ENCODE measurements at regions not wholly inside any gene's neighbourhood (a gene's known extent, or its start where the extent isn't known, plus 50 kb on each side); places are given as distances from the start of the nearest gene placed in this dataset.
A peak's percentile ranks its signal among the peaks of the same experiment; 100 is the strongest.
"Not testable (repeated sequence)": the region's sequence is repeated elsewhere in the genome, so short reads cannot be mapped to it uniquely, and the experiment has no call there.

DNA sequence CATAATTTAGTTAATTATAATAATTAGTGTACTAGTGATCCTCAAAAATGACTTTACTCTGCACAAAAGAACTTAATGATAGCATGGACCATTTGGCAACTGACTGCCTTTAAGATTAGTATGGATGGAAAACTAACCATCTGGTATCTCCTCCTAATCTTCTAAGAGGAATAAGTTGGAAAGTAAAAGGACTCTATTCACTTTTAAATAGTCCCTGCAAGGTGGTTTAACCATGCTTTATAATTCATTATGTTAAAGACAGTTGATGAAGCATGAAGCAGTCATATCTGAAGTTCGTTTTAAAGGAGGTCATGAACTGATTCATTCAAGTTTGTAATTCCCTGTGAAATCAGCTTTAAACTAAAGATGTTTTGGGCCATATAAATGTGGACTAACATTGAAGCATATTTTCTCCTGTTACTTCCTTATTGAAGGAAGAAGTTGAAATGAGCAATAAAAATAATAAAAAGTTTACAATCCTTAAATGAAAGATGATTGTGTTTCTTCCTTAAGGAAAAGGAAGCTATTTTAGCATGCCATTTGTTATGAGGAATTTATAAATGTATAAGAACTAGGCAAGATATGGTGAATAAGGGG is 446.0 kb downstream of the XIRP2 start:
- DNase-seq: peak; percentile 25

DNA sequence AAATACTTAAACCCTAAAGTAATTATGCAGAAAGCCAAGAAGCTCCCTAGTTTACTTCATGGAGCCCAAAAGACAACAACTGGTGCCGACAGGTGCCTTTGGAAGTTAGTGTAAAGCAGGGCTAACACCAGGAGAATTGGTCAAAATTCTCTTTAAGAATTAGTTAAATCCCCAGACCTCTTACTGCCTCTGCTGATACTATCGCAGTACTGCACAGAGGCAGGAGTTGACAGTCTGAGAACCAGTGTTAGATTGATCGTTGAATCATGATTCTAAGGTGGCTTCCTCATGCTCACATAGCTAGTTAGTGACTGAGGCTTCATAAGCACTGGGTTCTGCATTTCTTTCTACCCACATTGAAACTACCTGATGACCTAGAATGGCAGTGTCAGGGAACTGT is 445.0 kb downstream of the XIRP2 start:
- no peak for DNase-seq

DNA sequence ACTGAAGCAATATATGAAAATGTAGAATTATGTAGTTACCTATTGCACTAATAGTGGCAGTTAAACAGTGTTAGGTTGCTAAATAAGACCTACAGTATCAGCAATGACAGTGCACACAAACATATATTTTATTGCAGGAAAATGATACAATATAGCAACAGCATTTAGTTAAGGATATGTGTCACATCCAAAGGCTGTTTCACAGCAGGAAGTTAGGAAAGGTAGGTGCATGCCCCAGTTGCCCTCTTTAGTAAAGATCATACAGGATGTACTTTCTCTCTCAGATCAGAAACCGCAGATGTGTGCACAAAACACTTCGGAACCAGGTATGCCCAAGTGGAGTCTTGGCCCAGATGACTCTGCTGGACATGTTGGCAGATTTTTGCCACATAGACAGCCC is 444.1 kb downstream of the XIRP2 start:
- DNase-seq: no peak

DNA sequence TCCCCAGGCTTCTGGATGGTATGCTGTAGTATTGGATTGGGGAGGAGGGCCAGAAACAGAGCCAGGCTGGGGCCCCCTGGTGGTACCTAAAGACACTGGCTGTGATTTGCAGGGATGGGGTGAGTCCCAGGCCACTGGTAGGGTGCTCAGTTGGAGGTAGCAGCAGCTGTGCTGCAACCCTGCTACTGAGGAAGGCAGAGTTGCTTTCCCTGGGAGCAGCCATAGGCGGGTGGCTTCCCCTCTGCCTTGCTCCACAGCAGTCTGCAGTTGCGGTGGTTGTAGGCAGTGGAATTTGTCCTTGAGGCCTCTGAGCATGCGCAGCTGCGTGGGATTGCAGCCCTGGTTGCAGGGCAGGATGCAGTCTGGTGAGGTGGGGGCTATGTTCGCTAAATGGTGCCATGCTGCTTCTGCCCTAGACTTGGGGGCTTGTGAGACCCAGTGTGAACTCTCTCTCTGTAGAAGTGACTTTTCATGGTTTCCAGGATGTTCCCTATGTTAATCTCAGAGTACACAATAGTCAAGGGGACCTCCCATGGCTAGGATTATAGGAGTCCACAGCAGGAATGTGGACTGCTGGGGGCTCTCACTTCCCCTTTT is 443.5 kb downstream of the XIRP2 start:
- no peak for DNase-seq

DNA sequence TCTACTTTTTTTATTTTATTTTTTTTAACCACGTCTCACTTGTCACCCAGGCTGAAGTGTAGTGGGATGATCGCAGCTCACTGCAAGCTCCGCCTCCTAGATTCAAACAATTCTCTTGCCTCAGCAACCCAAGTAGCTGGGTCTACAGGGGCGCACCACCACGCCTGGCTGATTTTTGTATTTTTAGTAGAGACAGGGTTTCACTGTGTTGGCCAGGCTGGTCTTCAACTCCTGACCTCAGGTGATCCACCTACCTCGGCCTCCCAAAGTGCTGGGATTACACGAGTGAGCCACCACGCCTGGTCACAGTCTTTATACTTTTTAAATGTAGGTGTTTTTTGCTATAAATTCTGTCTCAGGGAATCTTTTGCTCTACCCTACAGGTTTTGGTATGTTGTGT is 440.5 kb downstream of the XIRP2 start:
- DNase-seq: not testable (repeated sequence)

DNA sequence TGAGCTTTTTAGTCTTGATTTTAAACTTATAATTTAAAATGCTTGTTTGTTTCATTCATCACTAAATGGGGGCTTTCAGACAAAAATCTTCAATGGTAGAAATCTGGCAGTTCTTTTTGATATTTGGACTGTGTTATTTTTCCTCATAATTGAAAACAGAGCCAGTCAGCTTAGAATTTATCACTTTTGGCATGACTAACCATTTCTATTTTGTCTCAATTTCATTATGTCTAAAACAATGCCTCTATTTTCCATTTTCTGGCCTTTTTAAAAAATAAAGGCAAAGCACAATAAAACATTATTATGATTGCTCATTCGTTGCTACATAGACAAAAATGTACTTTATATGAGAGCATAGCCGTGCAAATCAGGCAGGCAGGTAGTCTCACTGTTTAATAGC is 434.5 kb downstream of the XIRP2 start:
- no peak for DNase-seq

DNA sequence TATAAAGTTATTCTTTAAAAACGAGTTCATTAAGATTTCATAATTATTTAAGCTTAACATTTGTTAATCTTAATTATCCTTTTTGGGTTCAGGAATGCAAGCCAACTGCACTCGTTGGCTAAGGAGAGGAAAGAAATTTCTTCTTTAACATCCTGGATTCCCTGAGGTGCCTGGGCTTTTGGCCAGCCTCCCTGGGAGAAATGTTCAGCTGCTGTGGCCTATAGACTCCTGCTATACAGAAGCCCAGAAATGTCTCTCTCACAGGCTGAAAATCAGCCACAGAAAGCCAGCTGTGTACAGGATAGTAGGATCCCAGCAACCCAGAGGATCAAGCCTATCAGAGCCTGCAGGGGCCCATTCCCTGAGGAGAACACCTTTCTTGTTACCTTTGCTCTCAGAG is 430.3 kb downstream of the XIRP2 start:
- no peak for DNase-seq

DNA sequence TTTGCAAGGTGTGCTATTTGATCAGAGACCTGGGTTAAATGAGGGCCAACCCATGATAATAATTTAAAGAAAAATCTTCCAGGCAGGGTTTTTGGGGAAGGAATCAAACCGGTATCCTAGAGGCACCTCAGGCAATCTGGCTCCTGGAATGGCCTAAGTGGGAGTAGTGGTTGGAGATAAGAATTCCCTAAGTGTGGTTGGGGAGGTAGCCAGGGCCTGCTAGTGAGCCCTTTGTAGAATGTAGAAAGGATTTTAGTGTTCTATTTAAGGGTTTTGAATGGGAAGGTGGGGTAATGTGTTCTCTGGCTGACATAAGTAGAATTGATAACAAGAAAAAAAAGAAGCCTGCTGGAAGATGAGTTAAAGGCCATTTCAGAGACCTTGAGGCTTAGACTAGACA is 422.2 kb downstream of the XIRP2 start:
- DNase-seq: no peak
